HG02852 (cell line): ENCODE measurements at regions not wholly inside any gene's neighbourhood (a gene's known extent, or its start where the extent isn't known, plus 50 kb on each side); places are given as distances from the start of the nearest gene placed in this dataset.
"Not testable (repeated sequence)": the region's sequence is repeated elsewhere in the genome, so short reads cannot be mapped to it uniquely, and the experiment has no call there.

Experiments used
- ATAC-seq: cut with Tn5 transposase; IDR thresholded peaks from one replicate; pipeline ENCODE4 v1.9.1; 2021; ENCODE audit warnings: mild to moderate bottlenecking, moderate library complexity; ENCODE audit not compliant: unreplicated experiment

DNA sequence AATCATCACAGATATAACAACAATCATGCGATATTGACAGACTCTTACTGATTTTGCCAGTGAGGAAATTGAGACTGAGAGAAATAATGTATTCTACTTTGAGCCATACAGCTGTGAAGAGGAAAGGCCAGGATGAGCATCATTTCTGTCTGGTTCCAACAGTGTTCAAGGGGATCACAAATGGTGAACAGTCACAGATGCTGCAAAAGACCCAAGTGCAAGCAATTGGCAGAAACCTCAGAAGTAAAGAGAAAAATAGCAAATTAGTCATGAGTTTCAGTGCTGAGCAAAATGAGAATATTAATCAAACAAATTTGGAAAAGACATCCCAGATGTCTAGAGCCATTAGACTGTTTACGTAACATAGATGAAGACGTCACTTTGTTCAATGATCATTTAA is 114.1 kb downstream of the RAB38 start:
- no peak for ATAC-seq

DNA sequence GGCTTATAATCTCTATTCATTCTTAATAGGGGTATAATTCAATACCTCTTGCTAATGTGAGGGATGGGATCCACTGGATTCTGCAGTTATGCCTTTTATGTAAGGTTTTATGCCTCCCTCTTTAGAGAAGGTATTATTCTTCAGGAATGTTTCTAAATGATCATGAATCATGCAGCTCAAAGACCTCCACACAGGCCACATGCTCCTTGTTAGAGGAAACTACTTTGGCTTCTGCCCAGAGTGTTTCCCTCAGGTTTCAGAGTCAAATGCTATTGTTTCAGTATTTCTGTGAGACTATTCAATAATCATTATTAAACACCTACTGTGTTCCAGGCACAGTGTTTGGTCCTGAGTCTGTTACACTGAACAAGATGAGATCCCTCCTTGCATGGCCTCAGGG is 115.9 kb downstream of the RAB38 start:
- no peak for ATAC-seq

DNA sequence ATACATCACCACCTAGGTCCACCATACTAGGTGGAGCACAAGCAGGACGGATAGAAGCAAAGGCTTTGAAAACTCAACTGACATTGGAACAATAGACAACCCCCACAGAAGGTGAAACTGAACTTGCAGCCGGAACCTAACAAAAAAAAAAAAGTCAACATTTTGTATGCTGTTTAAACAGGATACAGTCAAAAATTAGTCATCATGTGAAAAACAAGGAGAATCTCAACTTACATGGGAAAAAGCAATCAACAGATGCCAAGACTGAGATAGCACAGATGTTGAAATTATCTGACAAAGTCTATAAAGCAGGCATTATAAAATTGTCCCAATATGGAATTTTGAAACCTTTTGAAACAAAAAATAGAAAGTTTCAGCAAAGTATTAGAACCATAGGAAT is 123.8 kb downstream of the RAB38 start:
- ATAC-seq, result no peak

DNA sequence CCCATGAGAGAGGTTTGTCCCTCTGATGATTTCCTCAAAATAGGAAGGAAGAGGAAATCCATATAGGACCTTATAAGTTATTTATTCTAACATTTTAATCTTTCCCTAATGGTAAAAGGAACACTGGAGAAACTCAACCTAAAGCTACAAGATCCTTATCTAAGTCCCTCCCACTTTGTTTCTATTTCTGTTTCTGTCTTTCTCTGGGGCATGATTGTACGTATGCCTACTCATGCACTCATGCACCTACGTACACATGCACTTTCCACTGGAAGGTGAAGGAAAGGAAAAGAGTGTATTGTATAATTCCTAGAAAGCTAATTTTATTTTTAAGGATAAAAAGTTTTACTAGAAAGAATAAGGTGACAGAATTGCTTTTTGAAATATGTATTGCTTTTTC is 125.0 kb downstream of the RAB38 start:
- no peak for ATAC-seq

DNA sequence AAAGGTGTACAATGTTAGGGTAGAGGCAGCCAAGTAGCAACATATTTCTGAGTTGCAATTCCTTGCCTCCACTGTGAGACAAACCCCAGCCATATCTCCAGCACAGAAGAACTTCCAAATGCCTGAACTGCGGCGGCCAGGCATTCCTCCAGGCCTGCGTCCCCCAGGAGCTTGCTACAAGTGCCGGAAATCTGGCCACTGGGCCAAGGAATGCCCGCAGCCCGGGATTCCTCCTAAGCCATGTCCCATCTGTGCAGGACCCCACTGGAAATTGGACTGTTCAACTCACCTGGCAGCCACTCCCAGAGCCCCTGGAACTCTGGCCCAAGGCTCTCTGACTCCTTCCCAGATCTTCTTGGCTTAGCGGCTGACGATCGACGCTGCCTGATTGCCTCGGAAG is 130.0 kb downstream of the RAB38 start:
- not testable (repeated sequence) for ATAC-seq

DNA sequence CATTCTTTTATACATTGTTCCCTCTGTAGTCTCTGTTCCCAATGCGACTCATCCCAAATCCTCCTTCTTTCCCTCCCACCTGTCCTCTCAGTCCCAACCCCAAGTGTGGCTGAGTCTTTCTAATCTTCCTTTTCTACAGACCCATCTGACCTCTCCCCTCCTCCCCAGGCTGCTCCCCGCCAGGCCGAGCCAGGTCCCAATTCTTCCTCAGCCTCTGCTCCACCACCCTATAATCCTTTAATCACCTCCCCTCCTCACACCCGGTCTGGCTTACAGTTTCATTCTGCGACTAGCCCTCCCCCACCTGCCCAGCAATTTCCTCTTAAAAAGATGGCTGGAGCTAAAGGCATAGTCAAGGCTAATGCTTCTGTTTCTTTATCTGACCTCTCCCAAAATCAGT is 130.6 kb downstream of the RAB38 start:
- ATAC-seq, result not testable (repeated sequence)

DNA sequence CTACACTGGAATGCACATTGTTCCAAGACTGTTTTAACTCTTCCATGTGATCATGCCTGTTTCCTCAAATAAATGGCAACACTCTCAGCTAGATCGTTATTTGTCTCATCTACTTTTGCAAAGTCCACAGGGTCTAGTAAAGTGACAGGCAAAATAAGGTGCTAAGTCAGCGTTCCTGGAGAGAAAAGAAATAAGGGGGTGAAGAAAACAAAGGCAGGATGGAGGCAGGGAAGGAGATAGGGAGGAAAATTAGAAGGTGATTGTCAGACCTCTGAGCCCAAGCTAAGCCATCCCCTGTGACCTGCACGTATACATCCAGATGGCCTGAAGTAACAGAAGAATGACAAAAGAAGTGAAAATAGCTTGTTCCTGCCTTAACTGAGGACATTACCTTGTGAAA is 132.1 kb downstream of the RAB38 start:
- no peak for ATAC-seq

DNA sequence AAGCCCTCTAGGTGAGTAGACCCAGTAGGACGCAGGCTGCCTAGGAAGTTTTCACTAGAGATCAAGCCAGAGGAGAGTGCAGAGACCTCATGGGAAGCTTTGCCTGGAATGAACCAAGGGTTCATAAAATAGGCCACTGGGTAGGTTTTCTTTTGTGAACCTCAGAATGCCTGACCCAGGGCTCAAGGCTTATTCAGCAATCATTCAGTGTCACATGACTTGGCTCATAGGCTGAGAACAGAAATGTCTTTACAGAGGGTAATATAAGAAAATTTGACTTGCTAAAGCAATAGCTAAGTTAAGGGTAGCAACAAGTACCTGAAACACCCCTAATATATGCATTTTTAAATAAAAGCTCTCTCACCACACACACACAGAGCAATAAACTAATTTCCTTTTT is 132.6 kb downstream of the RAB38 start:
- no peak for ATAC-seq

DNA sequence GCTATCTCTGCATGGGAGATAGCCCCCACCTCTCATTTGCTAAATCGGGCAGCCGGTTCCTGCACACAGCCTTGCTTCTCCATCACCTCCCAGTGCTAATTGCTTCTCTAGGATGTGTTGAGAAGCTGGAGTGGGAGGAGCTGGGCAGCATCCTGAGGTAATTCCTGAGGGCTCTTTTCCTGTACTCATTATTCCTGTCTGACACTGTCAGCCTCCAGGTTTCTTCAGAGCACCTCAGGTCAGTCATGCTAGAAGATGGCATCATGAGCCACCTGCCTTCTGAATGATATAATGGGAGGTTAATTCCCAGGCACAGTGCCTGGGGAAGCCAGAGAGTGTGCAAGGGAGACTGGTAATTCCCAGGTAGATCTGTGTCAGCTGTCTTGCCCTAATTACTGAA is 133.0 kb downstream of the RAB38 start:
- ATAC-seq, result no peak

DNA sequence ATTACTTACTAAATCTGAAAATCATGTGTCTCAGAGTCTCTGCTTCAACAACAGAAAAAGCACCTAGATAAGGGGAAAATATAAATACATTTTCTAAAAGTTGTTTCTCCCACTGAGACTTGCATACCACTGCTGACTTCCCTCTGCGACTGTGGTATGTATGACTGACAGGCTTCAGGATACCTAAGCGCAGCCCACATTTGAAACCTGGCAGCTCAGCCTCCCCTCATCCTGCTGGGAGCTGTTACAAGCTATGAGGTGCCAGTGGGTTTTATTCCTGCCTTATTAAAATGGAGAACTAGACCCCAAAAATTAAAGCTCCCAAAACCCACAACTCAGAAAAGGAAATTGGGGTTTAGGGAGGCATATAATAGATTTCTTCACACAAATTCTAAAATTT is 133.6 kb downstream of the RAB38 start:
- no peak for ATAC-seq

DNA sequence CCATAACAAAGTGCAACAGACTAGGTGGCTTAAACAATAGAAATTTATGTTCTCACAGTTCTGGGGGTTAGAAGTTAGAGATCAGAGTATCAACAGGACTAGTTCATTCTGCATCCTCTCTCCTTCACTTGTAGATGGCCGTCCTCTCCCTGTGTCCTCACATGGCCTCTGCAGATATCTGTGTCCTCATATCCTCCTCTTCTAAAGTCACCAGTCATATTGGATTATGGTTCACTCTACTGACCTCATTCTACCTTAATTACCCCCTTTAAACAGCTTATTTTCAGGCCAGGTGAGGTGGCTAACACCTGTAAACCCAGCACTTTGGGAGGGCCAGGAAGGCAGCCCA is 135.1 kb downstream of the RAB38 start:
- ATAC-seq, result no peak

DNA sequence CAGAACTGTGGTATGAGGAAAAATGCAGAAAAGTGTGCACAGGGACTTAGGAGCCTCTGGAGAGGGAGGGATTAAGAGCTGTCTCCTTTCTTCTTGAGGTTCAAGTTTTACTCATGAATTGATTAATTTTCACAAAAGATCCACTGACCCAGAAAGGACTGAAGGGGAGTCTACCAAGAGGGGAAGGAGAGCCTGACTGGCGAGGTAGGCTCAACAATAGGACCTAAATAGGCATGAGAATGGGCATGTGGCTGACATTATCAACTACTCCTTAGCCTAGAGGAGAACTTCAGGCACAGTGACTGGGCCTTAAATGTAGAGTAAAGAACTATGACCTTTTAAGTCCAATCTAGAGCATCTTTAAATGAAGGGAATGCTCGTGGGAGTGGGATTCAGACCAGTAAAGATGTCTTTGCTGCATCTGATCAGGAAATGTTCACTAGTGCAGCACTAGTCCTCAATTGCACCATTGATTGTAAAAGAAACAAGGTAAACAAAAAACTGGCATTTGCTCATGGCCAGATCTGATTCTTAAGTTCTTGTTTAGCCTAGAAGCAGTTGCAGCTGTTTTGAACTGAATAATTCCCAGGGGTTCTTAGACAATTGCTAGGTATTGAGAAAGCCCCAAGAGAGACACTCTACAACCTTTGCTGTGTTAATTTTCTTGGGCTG is 135.6 kb downstream of the RAB38 start:
- ATAC-seq, result no peak

DNA sequence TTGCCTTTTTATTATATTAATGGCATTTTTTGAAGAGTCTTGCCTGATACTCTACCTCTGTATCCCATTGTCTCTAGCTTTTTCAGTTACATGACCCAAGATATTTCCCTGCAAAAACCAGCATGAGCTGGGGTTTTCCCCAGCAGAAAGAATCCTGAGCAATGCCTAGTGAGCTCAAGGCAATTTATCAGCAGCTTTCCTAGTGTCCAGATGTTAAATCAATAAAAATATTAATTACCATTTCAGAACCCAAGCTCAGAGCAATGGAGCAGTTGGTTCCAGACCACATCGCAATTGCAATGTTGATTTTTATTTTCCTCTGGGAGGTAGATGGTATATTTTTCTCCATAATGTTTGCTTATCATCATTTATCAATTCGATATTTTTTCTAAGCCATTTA is 137.2 kb downstream of the RAB38 start:
- ATAC-seq, result no peak

DNA sequence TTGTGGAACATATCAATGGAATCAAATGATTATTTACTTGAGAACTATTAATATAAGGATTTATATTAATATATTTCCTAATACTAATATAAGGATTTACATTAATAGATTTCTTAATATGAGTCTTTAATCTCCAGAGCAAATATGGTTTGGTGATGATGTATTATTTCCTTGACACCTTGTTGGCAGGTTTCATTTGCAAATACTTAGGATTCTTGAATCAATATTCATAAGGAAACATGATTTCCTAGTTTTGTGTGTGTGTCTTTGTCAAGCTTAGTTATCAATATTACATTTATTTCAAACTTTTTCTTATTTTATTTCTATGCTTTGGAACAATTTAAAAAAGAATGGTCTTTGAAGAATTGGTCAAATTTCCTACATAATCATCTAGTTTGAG is 138.5 kb downstream of the RAB38 start:
- no peak for ATAC-seq

DNA sequence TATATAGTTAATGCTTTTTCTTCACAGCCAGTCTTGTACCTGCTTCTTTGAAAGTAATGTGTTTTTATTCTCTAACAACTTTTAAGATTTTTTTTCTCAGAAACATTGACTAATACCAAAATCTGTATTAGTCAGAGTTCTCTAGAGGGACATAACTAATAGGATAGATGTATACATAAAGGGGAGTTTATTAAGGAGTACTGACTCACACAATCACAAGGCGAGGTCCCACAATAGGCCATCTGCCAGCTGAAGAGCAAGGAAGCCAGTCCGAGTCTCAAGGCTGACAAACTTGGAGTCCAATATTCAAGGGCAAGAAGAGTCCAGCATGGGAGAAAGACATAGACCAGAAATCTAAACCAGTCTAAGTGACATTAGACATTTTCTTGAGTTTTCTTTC is 140.0 kb downstream of the RAB38 start:
- no peak for ATAC-seq

DNA sequence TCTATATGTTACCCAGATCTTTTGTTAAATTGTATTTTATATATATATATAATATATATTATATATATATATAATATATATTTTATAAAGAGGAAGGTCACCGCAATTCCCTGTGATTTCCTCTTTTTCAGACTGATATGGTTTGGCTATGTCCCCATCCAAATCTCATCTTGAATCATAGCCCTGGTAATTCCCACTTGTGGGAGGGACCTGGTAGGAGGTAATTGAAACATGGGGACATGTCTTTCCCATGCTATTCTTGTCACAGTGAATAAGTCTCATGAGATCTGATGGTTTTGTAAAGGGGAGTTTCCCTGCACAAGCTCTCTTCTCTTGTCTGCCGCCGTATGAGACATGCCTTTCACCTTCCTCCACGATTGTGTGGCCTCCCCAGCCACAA is 157.6 kb downstream of the RAB38 start:
- ATAC-seq, result no peak

DNA sequence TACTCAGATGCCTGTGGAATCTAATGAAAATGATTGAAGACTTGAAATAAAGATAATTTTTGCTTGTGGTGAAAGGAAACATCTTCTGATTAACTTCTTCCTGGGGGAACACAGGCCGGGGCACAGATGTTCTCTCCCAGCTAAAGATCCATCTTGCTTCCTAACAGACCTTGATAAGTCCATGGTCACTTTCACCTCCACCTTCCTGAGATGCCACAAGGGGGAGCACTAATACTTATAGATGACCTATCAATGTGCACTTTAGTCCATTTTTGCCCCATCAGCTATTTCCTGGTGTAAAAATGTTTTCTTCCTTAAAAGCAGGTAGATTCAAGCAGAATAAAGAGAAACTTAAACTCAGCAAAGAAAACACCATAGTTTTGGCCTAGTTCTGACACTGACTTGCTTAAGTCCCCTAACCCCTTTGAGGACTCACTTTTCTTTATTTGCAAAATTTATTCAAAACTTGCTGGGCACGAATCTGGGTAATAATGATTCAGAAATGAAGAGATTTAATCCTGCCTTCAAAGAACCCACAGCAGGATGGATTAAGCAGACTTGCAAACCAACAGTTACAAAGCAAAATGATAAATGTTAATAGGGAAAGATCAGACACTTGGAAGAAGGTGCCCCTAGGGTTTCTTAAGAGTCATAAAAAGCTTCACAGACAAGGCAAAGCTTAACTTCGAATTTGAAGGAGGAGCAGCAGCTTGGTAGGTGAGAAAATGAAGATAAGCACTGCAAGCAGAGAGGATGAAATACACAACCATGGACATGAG is 158.7 kb downstream of the RAB38 start:
- ATAC-seq, result peak; percentile 87

DNA sequence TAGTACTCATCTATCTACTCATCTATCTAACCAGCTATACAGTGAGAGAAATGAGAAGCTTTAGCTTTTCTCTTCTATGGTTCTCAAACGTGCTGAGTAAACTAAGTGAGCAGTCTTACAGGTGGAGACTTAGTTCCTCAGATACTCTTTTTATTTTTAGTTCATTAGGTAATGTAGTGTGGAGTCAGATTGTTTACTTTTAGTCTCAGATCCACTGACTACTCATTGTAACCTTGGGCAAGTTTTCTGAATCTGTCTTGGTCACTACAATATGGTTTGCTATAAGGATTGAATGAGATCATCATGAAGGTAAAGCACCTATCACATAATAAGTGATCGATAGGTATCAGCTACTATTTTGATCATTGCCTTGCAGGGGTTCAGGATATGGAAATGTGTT is 160.1 kb downstream of the RAB38 start:
- ATAC-seq, result no peak

DNA sequence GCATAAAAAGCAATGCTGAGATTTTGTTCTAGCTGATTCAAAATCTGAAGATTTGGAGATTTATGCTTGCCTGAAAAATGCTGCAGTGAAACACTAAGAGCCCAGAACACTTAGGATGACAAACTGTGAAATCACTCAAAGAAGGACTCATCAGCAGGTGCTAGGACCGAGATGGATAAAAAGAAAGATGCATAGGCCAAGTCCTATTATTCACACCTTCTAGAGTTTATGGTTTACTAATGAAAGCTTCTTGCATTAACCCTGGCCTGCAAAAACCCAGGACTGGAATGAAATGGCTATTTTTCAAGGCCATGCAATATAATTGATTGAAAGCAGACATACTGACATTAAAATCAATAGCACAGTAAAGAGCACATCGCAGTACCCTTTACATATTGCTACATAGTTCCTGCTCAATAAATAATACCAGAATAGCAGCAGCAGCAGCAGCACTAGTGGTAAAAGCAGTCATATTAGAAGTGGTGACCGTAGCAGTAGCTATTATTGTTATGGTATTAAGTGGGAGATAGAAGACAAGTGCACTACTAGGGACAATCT is 161.7 kb downstream of the RAB38 start:
- no peak for ATAC-seq

DNA sequence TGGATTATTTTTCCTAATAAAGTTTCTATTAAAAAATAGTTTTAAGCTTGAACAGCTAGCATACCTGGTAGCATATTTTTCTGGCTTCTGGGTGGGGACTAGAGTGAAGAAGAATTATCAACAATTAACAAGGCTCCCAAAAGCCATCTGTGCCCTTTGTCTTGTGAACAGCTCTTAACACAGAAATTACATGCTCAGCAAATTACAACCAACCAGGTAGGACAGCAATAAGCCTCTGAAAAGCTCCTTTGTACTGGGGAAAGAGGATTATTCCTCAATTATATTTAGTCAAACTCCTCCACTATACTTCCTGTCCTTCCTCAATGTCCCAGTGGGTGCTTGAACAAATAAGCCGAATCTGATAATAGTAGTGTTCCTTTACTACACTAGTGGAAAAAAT is 162.8 kb downstream of the RAB38 start:
- no peak for ATAC-seq

DNA sequence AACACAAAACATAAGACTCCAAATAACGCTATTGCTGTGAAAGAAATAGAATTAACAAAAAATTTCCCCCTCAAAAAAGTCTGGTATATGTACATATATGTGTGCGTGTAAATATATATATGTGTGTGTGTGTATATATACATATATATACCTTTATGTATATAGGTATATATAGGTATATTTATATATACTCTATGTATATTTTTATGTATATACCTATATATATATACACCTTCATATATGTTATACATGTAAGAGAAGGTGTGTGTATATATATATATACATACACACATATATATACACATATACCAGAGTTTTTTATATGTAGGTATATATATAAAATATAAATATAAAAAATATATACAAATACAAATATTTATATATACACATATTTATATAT is 199.2 kb downstream of the RAB38 start:
- no peak for ATAC-seq

DNA sequence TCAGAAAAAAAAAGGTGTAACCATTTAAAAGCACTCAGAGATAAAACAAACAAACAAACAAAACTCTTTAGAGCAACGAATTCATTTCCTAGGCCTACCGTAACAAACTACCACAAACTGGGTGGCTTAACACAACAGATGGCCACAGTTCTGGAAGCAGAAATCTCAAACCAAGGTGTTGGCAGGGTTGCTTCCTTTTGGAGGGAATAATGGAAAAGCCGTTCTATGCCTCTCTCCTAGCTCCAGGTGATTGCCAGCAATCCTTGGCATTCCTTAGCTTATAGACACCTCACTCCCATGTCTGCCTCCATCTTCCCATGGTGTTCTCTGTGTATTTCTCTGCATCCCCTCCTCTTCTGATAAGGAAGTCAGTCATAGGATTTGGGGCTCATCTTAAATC is 200.4 kb downstream of the RAB38 start:
- no peak for ATAC-seq

DNA sequence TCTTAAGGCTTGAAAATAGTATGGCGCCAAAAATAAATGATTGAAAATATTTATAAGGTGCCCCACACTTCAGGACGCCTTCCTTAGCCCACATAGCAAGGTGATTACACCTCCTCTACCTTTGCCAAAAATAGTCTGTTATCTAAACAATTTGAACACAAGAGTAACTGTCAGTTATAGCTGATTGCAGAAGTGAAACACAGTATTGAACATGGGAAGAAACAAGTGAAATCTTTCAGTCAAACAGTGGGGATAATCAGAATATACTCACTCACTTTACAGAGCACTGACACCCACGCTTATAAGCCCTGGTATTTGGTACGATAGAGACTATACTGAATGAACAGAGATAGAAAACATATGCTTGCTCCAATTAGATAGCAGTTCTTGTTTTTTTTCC is 203.1 kb downstream of the RAB38 start:
- ATAC-seq, result peak; percentile 90
